SK-N-SH treated with all-trans-retinoic acid at 6 μM for 48 hours (cell line): ENCODE measurements at regions not wholly inside any gene's neighbourhood (a gene's known extent, or its start where the extent isn't known, plus 50 kb on each side); places are given as distances from the start of the nearest gene placed in this dataset.

Source experiments
- ARNTL ChIP-seq: fragments of 450-650 bp; formaldehyde crosslinking; IDR thresholded peaks from 2 replicates; pipeline ENCODE4 v1.5.0; 2020; ENCODE audit warnings: low read depth, mild to moderate bottlenecking, moderate library complexity, borderline replicate concordance
- CREB5 ChIP-seq: fragments of 250-450 bp; sonication (Bioruptor Pico); IDR thresholded peaks from 2 replicates; pipeline ENCODE4 v1.5.1; 2020; ENCODE audit warnings: low read depth, mild to moderate bottlenecking, moderate library complexity
- CSDC2 ChIP-seq: fragments of 250-450 bp; sonication (Bioruptor Pico); IDR thresholded peaks from 2 replicates; pipeline ENCODE4 v1.5.0; 2020; ENCODE audit warnings: mild to moderate bottlenecking, moderate library complexity
- ISL1 ChIP-seq: fragments of 250-450 bp; sonication (Bioruptor Pico); IDR thresholded peaks from 2 replicates; pipeline ENCODE4 v2.1.2; 2022; ENCODE audit warnings: mild to moderate bottlenecking, moderate library complexity
- OSR1 ChIP-seq: fragments of 250-450 bp; sonication (Bioruptor Pico); IDR thresholded peaks from 2 replicates; pipeline ENCODE4 v1.8.0; 2022; ENCODE audit warnings: moderate library complexity, mild to moderate bottlenecking, inconsistent platforms
- PATZ1 ChIP-seq: fragments of 250-450 bp; sonication (Bioruptor Pico); IDR thresholded peaks from 2 replicates; pipeline ENCODE4 v1.8.0; 2020; ENCODE audit warnings: mild to moderate bottlenecking, moderate library complexity, borderline replicate concordance
- POU6F1 ChIP-seq: fragments of 250-450 bp; sonication (Bioruptor Pico); IDR thresholded peaks from 2 replicates; pipeline ENCODE4 v1.8.0; 2021; ENCODE audit warnings: low read depth, mild to moderate bottlenecking, moderate library complexity, borderline replicate concordance
- PPARA ChIP-seq: fragments of 250-450 bp; sonication (Bioruptor Pico); IDR thresholded peaks from 2 replicates; pipeline ENCODE4 v1.5.0; 2020; ENCODE audit warnings: mild to moderate bottlenecking, borderline replicate concordance
- RARB ChIP-seq: fragments of 250-450 bp; sonication (Bioruptor Pico); IDR thresholded peaks from 2 replicates; pipeline ENCODE4 v1.8.0; 2021; ENCODE audit warnings: mild to moderate bottlenecking, moderate library complexity
- SNAI2 ChIP-seq: fragments of 250-450 bp; sonication (Bioruptor Pico); IDR thresholded peaks from 2 replicates; pipeline ENCODE4 v1.5.0; 2020; ENCODE audit warnings: mild to moderate bottlenecking, moderate library complexity
- ZFP3 ChIP-seq: fragments of 250-450 bp; sonication (Bioruptor Pico); IDR thresholded peaks from 2 replicates; pipeline ENCODE4 v1.5.0; 2020; ENCODE audit warnings: mild to moderate bottlenecking, moderate library complexity
- ZFP30 ChIP-seq: fragments of 450-650 bp; formaldehyde crosslinking; IDR thresholded peaks from 2 replicates; pipeline ENCODE4 v1.5.0; 2022; ENCODE audit warnings: mild to moderate bottlenecking, moderate library complexity
- TF ChIP-seq, protein P1 (sequence below): fragments of 250-450 bp; sonication (Bioruptor Pico); IDR thresholded peaks from 2 replicates; pipeline ENCODE4 v1.5.0; 2020; ENCODE audit warnings: mild to moderate bottlenecking, moderate library complexity

- TF ChIP-seq CSDC2 (CRISPR knock-in tag) (no peak), RARB (no peak), PATZ1 (CRISPR knock-in tag) (no peak), POU6F1 (CRISPR knock-in tag) (no peak), ZFP3 (CRISPR knock-in tag) (no peak), CREB5 (CRISPR knock-in tag) (no peak), PPARA (CRISPR knock-in tag) (no peak), ARNTL (CRISPR knock-in tag) (no peak), OSR1 (CRISPR knock-in tag) (no peak), ZFP30 (CRISPR knock-in tag) (no peak), SNAI2 (CRISPR knock-in tag) (no peak), ISL1 (CRISPR knock-in tag) (peak; percentile 65)
- TF ChIP-seq, protein P1, sequence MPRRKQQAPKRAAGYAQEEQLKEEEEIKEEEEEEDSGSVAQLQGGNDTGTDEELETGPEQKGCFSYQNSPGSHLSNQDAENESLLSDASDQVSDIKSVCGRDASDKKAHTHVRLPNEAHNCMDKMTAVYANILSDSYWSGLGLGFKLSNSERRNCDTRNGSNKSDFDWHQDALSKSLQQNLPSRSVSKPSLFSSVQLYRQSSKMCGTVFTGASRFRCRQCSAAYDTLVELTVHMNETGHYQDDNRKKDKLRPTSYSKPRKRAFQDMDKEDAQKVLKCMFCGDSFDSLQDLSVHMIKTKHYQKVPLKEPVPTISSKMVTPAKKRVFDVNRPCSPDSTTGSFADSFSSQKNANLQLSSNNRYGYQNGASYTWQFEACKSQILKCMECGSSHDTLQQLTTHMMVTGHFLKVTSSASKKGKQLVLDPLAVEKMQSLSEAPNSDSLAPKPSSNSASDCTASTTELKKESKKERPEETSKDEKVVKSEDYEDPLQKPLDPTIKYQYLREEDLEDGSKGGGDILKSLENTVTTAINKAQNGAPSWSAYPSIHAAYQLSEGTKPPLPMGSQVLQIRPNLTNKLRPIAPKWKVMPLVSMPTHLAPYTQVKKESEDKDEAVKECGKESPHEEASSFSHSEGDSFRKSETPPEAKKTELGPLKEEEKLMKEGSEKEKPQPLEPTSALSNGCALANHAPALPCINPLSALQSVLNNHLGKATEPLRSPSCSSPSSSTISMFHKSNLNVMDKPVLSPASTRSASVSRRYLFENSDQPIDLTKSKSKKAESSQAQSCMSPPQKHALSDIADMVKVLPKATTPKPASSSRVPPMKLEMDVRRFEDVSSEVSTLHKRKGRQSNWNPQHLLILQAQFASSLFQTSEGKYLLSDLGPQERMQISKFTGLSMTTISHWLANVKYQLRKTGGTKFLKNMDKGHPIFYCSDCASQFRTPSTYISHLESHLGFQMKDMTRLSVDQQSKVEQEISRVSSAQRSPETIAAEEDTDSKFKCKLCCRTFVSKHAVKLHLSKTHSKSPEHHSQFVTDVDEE (CRISPR knock-in tag), result no peak
Observed at GRCh38 chr2:188819792-188820191, 154.4 kb upstream of the COL3A1 start.
